H9 (cell line): ENCODE measurements at regions not wholly inside any gene's neighbourhood (a gene's known extent, or its start where the extent isn't known, plus 50 kb on each side); places are given as distances from the start of the nearest gene placed in this dataset.

Source experiments
- DNase-seq: peaks from one replicate; pipeline ENCODE4 v3.0.0-alpha.2; 2017
- H2AFZ ChIP-seq: one replicate; pipeline ENCODE4 v1.6.1; 2013; ENCODE audit warnings: mild to moderate bottlenecking, low read length, control low read depth, moderate library complexity
- H2AK5ac ChIP-seq: 2 replicates; pipeline ENCODE4 v1.6.1; 2013; ENCODE audit warnings: low read length, control low read depth, mixed read lengths; ENCODE audit not compliant: insufficient read length
- H2BK120ac ChIP-seq: one replicate; pipeline ENCODE4 v1.6.1; 2013; ENCODE audit warnings: low read depth, mild to moderate bottlenecking, low read length, control low read depth, inconsistent platforms; ENCODE audit not compliant: poor library complexity, severe bottlenecking
- H2BK12ac ChIP-seq: 2 replicates; pipeline ENCODE4 v1.6.1; 2013; ENCODE audit warnings: low read length, control low read depth, mixed read lengths, low read depth; ENCODE audit not compliant: insufficient read length
- H2BK15ac ChIP-seq: 2 replicates; pipeline ENCODE4 v1.6.1; 2013; ENCODE audit warnings: low read depth, low read length, control low read depth
- H2BK20ac ChIP-seq: one replicate; pipeline ENCODE4 v1.6.1; 2013; ENCODE audit warnings: low read depth, mild to moderate bottlenecking, low read length, control low read depth, inconsistent platforms; ENCODE audit not compliant: poor library complexity, severe bottlenecking
- H2BK5ac ChIP-seq: 2 replicates; pipeline ENCODE4 v1.6.1; 2013; ENCODE audit warnings: low read length, control low read depth, mixed read lengths; ENCODE audit not compliant: insufficient read length
- H3K14ac ChIP-seq: 2 replicates; pipeline ENCODE4 v1.6.1; 2013; ENCODE audit warnings: low read length, control low read depth; ENCODE audit not compliant: insufficient read depth
- H3K18ac ChIP-seq: 2 replicates; pipeline ENCODE4 v1.6.1; 2013; ENCODE audit warnings: low read depth, mild to moderate bottlenecking, mixed read lengths, low read length, control low read depth; ENCODE audit not compliant: insufficient read length
- H3K23ac ChIP-seq: 2 replicates; pipeline ENCODE4 v1.6.1; 2013; ENCODE audit warnings: low read length, control low read depth, mixed read lengths, low read depth; ENCODE audit not compliant: insufficient read length
- H3K23me2 ChIP-seq: 2 replicates; pipeline ENCODE4 v1.6.1; 2013; ENCODE audit warnings: low read depth, mild to moderate bottlenecking, mixed read lengths, low read length, control low read depth; ENCODE audit not compliant: insufficient read length, poor library complexity, severe bottlenecking
- H3K27ac ChIP-seq: 2 replicates; pipeline ENCODE4 v1.5.1; 2013; ENCODE audit warnings: low read length, control low read depth, mixed read lengths, low read depth; ENCODE audit not compliant: insufficient read length
- H3K27me3 ChIP-seq: 2 replicates; pipeline ENCODE4 v1.6.1; 2013; ENCODE audit warnings: low read length, control low read depth, inconsistent platforms; ENCODE audit not compliant: insufficient read depth
- H3K4ac ChIP-seq: 2 replicates; pipeline ENCODE4 v1.6.1; 2013; ENCODE audit warnings: low read depth, mild to moderate bottlenecking, control low read depth, inconsistent platforms, low read length, moderate library complexity
- H3K4me1 ChIP-seq: 2 replicates; pipeline ENCODE4 v1.6.1; 2013; ENCODE audit warnings: low read length, control low read depth, inconsistent platforms; ENCODE audit not compliant: insufficient read depth
- H3K4me2 ChIP-seq: 2 replicates; pipeline ENCODE4 v1.6.1; 2013; ENCODE audit warnings: low read length, control low read depth, mixed read lengths; ENCODE audit not compliant: insufficient read length, insufficient read depth
- H3K56ac ChIP-seq: 2 replicates; pipeline ENCODE4 v1.6.1; 2013; ENCODE audit warnings: low read depth, mild to moderate bottlenecking, mixed read lengths, low read length, control low read depth; ENCODE audit not compliant: insufficient read length
- H3K79me1 ChIP-seq: 2 replicates; pipeline ENCODE4 v1.6.1; 2013; ENCODE audit warnings: low read depth, mild to moderate bottlenecking, moderate library complexity, low read length, control low read depth, inconsistent platforms; ENCODE audit not compliant: insufficient read depth, poor library complexity, severe bottlenecking
- H3K79me2 ChIP-seq: 2 replicates; pipeline ENCODE4 v1.6.1; 2013; ENCODE audit warnings: low read length, control low read depth, inconsistent platforms; ENCODE audit not compliant: insufficient read depth
- H3K9ac ChIP-seq: 2 replicates; pipeline ENCODE4 v1.6.1; 2013; ENCODE audit warnings: low read length, control low read depth, mixed read lengths; ENCODE audit not compliant: insufficient read length; ENCODE audit errors: extremely low read depth
- H3K9me3 ChIP-seq: one replicate; pipeline ENCODE4 v1.6.1; 2013; ENCODE audit warnings: low read depth, low read length, inconsistent platforms; ENCODE audit not compliant: control insufficient read depth
- H3T11ph ChIP-seq: one replicate; pipeline ENCODE4 v1.6.1; 2013; ENCODE audit warnings: mild to moderate bottlenecking, low read length, control low read depth, inconsistent platforms
- H4K20me1 ChIP-seq: one replicate; pipeline ENCODE4 v1.6.1; 2013; ENCODE audit not compliant: control insufficient read depth, insufficient read length, insufficient read depth
- H4K5ac ChIP-seq: 2 replicates; pipeline ENCODE4 v1.6.1; 2013; ENCODE audit warnings: low read depth, mild to moderate bottlenecking, mixed read lengths, low read length, control low read depth; ENCODE audit not compliant: insufficient read length
- H4K8ac ChIP-seq: replicated peaks from 2 replicates; pipeline ENCODE4 v1.6.1; 2013; ENCODE audit warnings: low read length, control low read depth, mixed read lengths, low read depth; ENCODE audit not compliant: insufficient read length
- H4K91ac ChIP-seq: 2 replicates; pipeline ENCODE4 v1.6.1; 2013; ENCODE audit warnings: low read depth, mild to moderate bottlenecking, moderate library complexity, mixed read lengths, low read length, control low read depth; ENCODE audit not compliant: insufficient read length
- H3K27ac Mint-ChIP-seq, 3 experiments: 2 replicates in 2 of 3; 3 replicates in 1 of 3; pipeline ENCODE4 v1.8.0; 2020 to 2021; ENCODE audit warnings: mixed read lengths in 3 of 3, mild to moderate bottlenecking in 1 of 3, moderate library complexity in 1 of 3
- H3K27me3 Mint-ChIP-seq: 2 replicates; pipeline ENCODE4 v1.8.0; 2021; ENCODE audit warnings: low read depth, mild to moderate bottlenecking, moderate library complexity, mixed read lengths
- H3K36me3 Mint-ChIP-seq, 3 experiments: 2 replicates in 2 of 3; 3 replicates in 1 of 3; pipeline ENCODE4 v1.8.0; 2020 to 2021; ENCODE audit warnings: low read depth in 3 of 3, mixed read lengths in 3 of 3; ENCODE audit not compliant: insufficient read depth in 1 of 3
- H3K4me1 Mint-ChIP-seq, 2 experiments: 2 replicates each; pipeline ENCODE4 v1.8.0; 2020; ENCODE audit warnings: mixed read lengths in 2 of 2
- H3K4me3 Mint-ChIP-seq, 2 experiments: 2 replicates in 1 of 2; 3 replicates in 1 of 2; pipeline ENCODE4 v1.8.0; 2020 to 2021; ENCODE audit warnings: mild to moderate bottlenecking in 2 of 2, mixed read lengths in 2 of 2, moderate library complexity in 1 of 2
- H3K9me3 Mint-ChIP-seq, 2 experiments: 2 replicates in 1 of 2; 3 replicates in 1 of 2; pipeline ENCODE4 v1.8.0; 2020; ENCODE audit warnings: mild to moderate bottlenecking in 2 of 2, mixed read lengths in 2 of 2, moderate library complexity in 1 of 2
- CTCF ChIP-seq: fragments of 200-600 bp; sonication (generic); conservative IDR thresholded peaks from 3 replicates; pipeline ENCODE4 v1.8.0; 2021; ENCODE audit warnings: antibody characterized with exemption, mild to moderate bottlenecking
- WGBS: extraction: QIAGEN DNeasy Blood & Tissue Kit; methylation state at CpG from one replicate; pipeline ENCODE4 v1.1.7; 2013; ENCODE audit warnings: missing lambda C conversion rate, low lambda C conversion rate, mixed read lengths; ENCODE audit not compliant: insufficient read length; ENCODE audit errors: extremely low coverage; 5-methylcytosine and 5-hydroxymethylcytosine counted together

- Histone ChIP-seq H3K79me1 (no peaks in the 10 kb centered on the region), H4K91ac (no peak overlapping the region), H2BK12ac (no peak overlapping the region), H3K14ac (no peak overlapping the region), H3T11ph (no peak overlapping the region), H3K4ac (no peak overlapping the region), H4K20me1 (no peaks in the 10 kb centered on the region), H3K23me2 (no peaks in the 10 kb centered on the region), H3K18ac (no peak overlapping the region), H4K8ac (no peak overlapping the region), H3K27me3 (no peaks in the 10 kb centered on the region), H2AFZ (no peak overlapping the region), H3K23ac (no peak overlapping the region), H2BK120ac (no peak overlapping the region), H2BK15ac (no peak overlapping the region), H2BK5ac (no peak overlapping the region), H3K4me1 (no peaks in the 10 kb centered on the region), H3K27ac (no peak overlapping the region), H3K9ac (no peak overlapping the region), H3K4me2 (no peak overlapping the region), H3K9me3 (no peaks in the 10 kb centered on the region), H3K56ac (no peak overlapping the region), H2BK20ac (no peak overlapping the region), H3K79me2 (no peaks in the 10 kb centered on the region), H4K5ac (no peak overlapping the region), H2AK5ac (no peak overlapping the region)
- H3K27me3 Mint-ChIP-seq = peaks cover 2% of the 10 kb centered on the region; the same call in 1 of the 2 replicates
- TF ChIP-seq CTCF = no peak
- H3K9me3 Mint-ChIP-seq = peaks cover 0 to under 1% of the 10 kb centered on the region in 2 experiments; a peak in 1 of 5 replicates
- H3K4me1 Mint-ChIP-seq = peaks cover 11 to 14% of the 10 kb centered on the region in 2 experiments
- DNase-seq = no peak
- no peak overlapping the region for H3K27ac Mint-ChIP-seq
- no peak overlapping the region for H3K4me3 Mint-ChIP-seq
- WGBS = no CpG with 5 or more reads among the region's 1 CpG
- H3K36me3 Mint-ChIP-seq = peaks cover 0 to 6% (median 2%) of the 10 kb centered on the region in 3 experiments; a peak in 3 of 7 replicates
Observed at GRCh38 chr3:28039829-28040228, 201.6 kb upstream of the CMC1 start.
